ENCODE measurements at regions not wholly inside any gene's neighbourhood (a gene's known extent, or its start where the extent isn't known, plus 50 kb on each side); places are given as distances from the start of the nearest gene placed in this dataset.

DNA sequence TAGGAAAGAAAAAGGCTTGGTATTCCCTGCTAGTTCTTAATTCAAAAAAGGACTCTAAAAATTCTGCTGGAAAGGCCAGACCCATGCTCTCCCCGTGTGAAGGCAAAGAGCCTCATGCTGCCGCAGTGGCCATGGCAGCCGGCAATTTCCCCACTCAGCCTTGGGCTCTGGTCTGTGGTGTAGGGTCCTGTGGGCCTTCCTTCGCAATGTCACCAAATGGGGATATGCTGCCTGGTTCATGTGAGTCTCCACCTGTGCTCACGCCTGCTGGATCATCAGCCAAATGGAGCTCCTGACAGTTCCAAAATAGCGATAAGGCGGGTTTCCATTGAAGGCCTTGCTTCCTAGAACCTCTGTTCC is 282.8 kb upstream of the ATP5MC3 start:
- ATAC-seq, result no peak
- peaks cover 0 to 8% (median 0%) of the 10 kb centered on the region in 11 donors for H3K9me3 ChIP-seq
- no peak overlapping the region for H3K4me3 ChIP-seq
- no peak for DNase-seq
- peaks cover 0 to 4% (median 0%) of the 10 kb centered on the region in 7 donors for H3K27me3 ChIP-seq
- TF ChIP-seq, protein P1, sequence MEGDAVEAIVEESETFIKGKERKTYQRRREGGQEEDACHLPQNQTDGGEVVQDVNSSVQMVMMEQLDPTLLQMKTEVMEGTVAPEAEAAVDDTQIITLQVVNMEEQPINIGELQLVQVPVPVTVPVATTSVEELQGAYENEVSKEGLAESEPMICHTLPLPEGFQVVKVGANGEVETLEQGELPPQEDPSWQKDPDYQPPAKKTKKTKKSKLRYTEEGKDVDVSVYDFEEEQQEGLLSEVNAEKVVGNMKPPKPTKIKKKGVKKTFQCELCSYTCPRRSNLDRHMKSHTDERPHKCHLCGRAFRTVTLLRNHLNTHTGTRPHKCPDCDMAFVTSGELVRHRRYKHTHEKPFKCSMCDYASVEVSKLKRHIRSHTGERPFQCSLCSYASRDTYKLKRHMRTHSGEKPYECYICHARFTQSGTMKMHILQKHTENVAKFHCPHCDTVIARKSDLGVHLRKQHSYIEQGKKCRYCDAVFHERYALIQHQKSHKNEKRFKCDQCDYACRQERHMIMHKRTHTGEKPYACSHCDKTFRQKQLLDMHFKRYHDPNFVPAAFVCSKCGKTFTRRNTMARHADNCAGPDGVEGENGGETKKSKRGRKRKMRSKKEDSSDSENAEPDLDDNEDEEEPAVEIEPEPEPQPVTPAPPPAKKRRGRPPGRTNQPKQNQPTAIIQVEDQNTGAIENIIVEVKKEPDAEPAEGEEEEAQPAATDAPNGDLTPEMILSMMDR (IDR thresholded peaks at IDR 0.05), result no peak
- H3K36me3 ChIP-seq, result no peaks in the 10 kb centered on the region
- 93 to 94% methylated on average over 7 of the region's 7 CpGs for WGBS, 2 donors
- H3K4me1 ChIP-seq, result peaks cover 0 to 6% (median 0%) of the 10 kb centered on the region in 9 donors
- intact Hi-C loops (cut with DNase I), result no loop called here
- no peak overlapping the region for H3K27ac ChIP-seq

GRCh38 chr2:175463589-175464310 is 282.2 kb upstream of the ATP5MC3 start:
- ATAC-seq, result no peak
- Histone ChIP-seq H3K36me3 (no peaks in the 10 kb centered on the region), H3K27ac (peak overlapping the region in 1 of 10 donors; percentile 20), H3K27me3 (peaks cover 0 to 4% (median 0%) of the 10 kb centered on the region in 7 donors), H3K9me3 (peaks cover 0 to 8% (median 0%) of the 10 kb centered on the region in 11 donors), H3K4me1 (peaks cover 0 to 6% (median 0%) of the 10 kb centered on the region in 9 donors), H3K4me3 (no peak overlapping the region)
- WGBS, 2 donors, result 83 to 88% methylated on average over 11 of the region's 11 CpGs
- TF ChIP-seq, protein P1 (IDR thresholded peaks at IDR 0.05), result no peak
- DNase-seq, result no peak
- intact Hi-C loops (cut with DNase I), result no loop called here

DNA sequence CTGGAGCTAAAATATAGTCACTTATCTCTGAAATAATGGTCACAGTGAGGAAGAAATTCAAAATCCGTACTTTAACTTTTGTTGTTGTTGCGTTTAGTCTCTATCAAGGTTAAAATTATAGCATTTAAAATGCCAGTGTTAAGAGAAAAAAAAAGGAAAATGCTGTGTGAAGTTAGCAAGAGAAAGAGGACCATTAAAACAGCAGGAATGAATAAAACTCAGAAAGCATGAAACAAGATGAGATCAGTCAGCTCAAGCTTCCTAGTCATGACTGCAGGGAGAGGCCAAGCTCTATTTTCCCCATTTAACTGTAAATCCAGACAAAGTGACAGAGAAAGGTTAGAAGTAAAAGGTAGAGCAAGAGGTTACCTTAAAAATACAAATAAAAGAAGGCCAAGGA is 281.7 kb upstream of the ATP5MC3 start:
- Histone ChIP-seq H3K9me3 (peaks cover 0 to 8% (median 0%) of the 10 kb centered on the region in 11 donors), H3K27me3 (peaks cover 0 to 4% (median 0%) of the 10 kb centered on the region in 7 donors), H3K4me1 (peaks cover 0 to 6% (median 0%) of the 10 kb centered on the region in 9 donors), H3K27ac (no peak overlapping the region), H3K36me3 (no peaks in the 10 kb centered on the region), H3K4me3 (no peak overlapping the region)
- DNase-seq (no peak), ATAC-seq (no peak)
- intact Hi-C loops (cut with DNase I), result no loop called here
- TF ChIP-seq, protein P1 (IDR thresholded peaks at IDR 0.05), result no peak
- 93 to 96% methylated on average over 2 of the region's 2 CpGs for WGBS, 2 donors

DNA sequence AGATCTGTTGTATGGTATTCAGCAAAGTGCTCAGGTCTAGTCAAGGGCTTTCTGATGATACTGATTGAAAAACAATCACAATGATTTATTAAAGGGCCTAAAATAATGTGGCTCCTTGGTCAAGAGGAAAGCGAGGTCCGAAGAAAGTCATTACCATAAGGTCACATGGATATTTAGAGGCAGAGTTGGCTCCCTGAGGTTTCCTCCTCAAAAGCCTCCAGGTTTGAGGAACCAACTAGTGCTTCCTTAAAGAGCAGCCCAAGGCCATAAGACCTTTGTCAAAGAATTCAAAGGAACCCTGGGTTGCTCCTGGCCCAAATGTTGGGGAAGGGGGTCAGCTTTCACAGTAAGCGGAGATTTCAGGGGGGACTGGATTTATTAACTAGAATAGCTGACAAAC is 280.7 kb upstream of the ATP5MC3 start:
- WGBS, 2 donors, result 92% methylated on average over 3 of the region's 3 CpGs
- Histone ChIP-seq H3K9me3 (peaks cover 0 to 8% (median 0%) of the 10 kb centered on the region in 11 donors), H3K36me3 (no peaks in the 10 kb centered on the region), H3K4me3 (no peak overlapping the region), H3K27me3 (peaks cover 0 to 9% (median 0%) of the 10 kb centered on the region in 7 donors), H3K27ac (no peak overlapping the region), H3K4me1 (peaks cover 0 to 6% (median 0%) of the 10 kb centered on the region in 9 donors)
- TF ChIP-seq, protein P1 (IDR thresholded peaks at IDR 0.05), result no peak
- no peak for DNase-seq
- ATAC-seq, result no peak
- intact Hi-C loops (cut with DNase I), result no loop called here
